Activated naive CD8-positive, alpha-beta T cell (primary cell): ENCODE measurements at regions not wholly inside any gene's neighbourhood (a gene's known extent, or its start where the extent isn't known, plus 50 kb on each side); places are given as distances from the start of the nearest gene placed in this dataset.
"Not testable (repeated sequence)": the region's sequence is repeated elsewhere in the genome, so short reads cannot be mapped to it uniquely, and the experiment has no call there.

ENCODE experiments used
- H3K27ac Mint-ChIP-seq: one replicate; pipeline ENCODE4 v1.8.0; 2021; ENCODE audit warnings: mixed read lengths
- H3K27me3 Mint-ChIP-seq: one replicate; pipeline ENCODE4 v1.8.0; 2021; ENCODE audit warnings: mixed read lengths
- H3K36me3 Mint-ChIP-seq: one replicate; pipeline ENCODE4 v1.8.0; 2021; ENCODE audit warnings: mixed read lengths
- H3K4me1 Mint-ChIP-seq: one replicate; pipeline ENCODE4 v1.8.0; 2021; ENCODE audit warnings: low read depth, mixed read lengths
- H3K4me3 Mint-ChIP-seq: one replicate; pipeline ENCODE4 v1.8.0; 2021; ENCODE audit warnings: mild to moderate bottlenecking, mixed read lengths
- H3K9me3 Mint-ChIP-seq: one replicate; pipeline ENCODE4 v1.8.0; 2021; ENCODE audit warnings: low read depth, mixed read lengths

- Mint-ChIP-seq H3K27ac (peak overlapping the region; percentile 25), H3K27me3 (no peaks in the 10 kb centered on the region), H3K4me1 (peaks cover 35% of the 10 kb centered on the region), H3K9me3 (no peaks in the 10 kb centered on the region), H3K4me3 (no peak overlapping the region), H3K36me3 (peaks cover 17% of the 10 kb centered on the region)
These were observed 92.8 kb downstream of the SEPTIN7 start for GRCh38 chr7:35893649-35894048.

GRCh38 chr7:35894721-35895120, 93.9 kb downstream of the SEPTIN7 start:
- Mint-ChIP-seq H3K27ac (peak overlapping the region; percentile 62), H3K36me3 (peaks cover 10% of the 10 kb centered on the region), H3K4me3 (no peak overlapping the region)

GRCh38 chr7:35900651-35901050, 99.8 kb downstream of the SEPTIN7 start:
- H3K27ac Mint-ChIP-seq, result peak overlapping the region; percentile 2
- H3K9me3 Mint-ChIP-seq, result no peaks in the 10 kb centered on the region
- no peaks in the 10 kb centered on the region for H3K27me3 Mint-ChIP-seq
- H3K4me3 Mint-ChIP-seq, result no peak overlapping the region
- H3K36me3 Mint-ChIP-seq, result no peaks in the 10 kb centered on the region
- peaks cover 7% of the 10 kb centered on the region for H3K4me1 Mint-ChIP-seq

More at GRCh38 chr7:35894721-35895120, 93.9 kb downstream of the SEPTIN7 start:
- Mint-ChIP-seq H3K9me3 (no peaks in the 10 kb centered on the region), H3K4me1 (peaks cover 28% of the 10 kb centered on the region), H3K27me3 (no peaks in the 10 kb centered on the region)

- H3K36me3 Mint-ChIP-seq, result no peaks in the 10 kb centered on the region
- H3K27ac Mint-ChIP-seq, result no peak overlapping the region
These were observed 104.7 kb downstream of the SEPTIN7 start for GRCh38 chr7:35905555-35905954.

GRCh38 chr7:35906191-35906908, 105.5 kb downstream of the SEPTIN7 start:
- Mint-ChIP-seq H3K27me3 (no peaks in the 10 kb centered on the region), H3K4me3 (no peak overlapping the region), H3K36me3 (no peaks in the 10 kb centered on the region), H3K27ac (no peak overlapping the region), H3K9me3 (no peaks in the 10 kb centered on the region), H3K4me1 (peaks cover 14% of the 10 kb centered on the region)

More at GRCh38 chr7:35905555-35905954, 104.7 kb downstream of the SEPTIN7 start:
- no peaks in the 10 kb centered on the region for H3K27me3 Mint-ChIP-seq
- no peak overlapping the region for H3K4me3 Mint-ChIP-seq
- peaks cover 14% of the 10 kb centered on the region for H3K4me1 Mint-ChIP-seq
- H3K9me3 Mint-ChIP-seq, result no peaks in the 10 kb centered on the region

- Mint-ChIP-seq H3K27ac (peak overlapping the region; percentile 64), H3K4me1 (peaks cover 14% of the 10 kb centered on the region), H3K9me3 (no peaks in the 10 kb centered on the region), H3K4me3 (no peak overlapping the region), H3K36me3 (peaks cover 6% of the 10 kb centered on the region), H3K27me3 (no peaks in the 10 kb centered on the region)
These were observed 107.7 kb downstream of the SEPTIN7 start for GRCh38 chr7:35908331-35909216.

- H3K27me3 Mint-ChIP-seq, result no peaks in the 10 kb centered on the region
- no peaks in the 10 kb centered on the region for H3K9me3 Mint-ChIP-seq
- no peak overlapping the region for H3K4me3 Mint-ChIP-seq
- peaks cover 6% of the 10 kb centered on the region for H3K36me3 Mint-ChIP-seq
- H3K27ac Mint-ChIP-seq, result no peak overlapping the region
- H3K4me1 Mint-ChIP-seq, result peaks cover 14% of the 10 kb centered on the region
These were observed 109.1 kb downstream of the SEPTIN7 start for GRCh38 chr7:35909870-35910357.

GRCh38 chr7:35910621-35911020, 109.8 kb downstream of the SEPTIN7 start:
- not testable (repeated sequence) for H3K27ac Mint-ChIP-seq, H3K9me3 Mint-ChIP-seq, H3K4me3 Mint-ChIP-seq, H3K27me3 Mint-ChIP-seq, H3K36me3 Mint-ChIP-seq
- H3K4me1 Mint-ChIP-seq, result peaks cover 14% of the 10 kb centered on the region

GRCh38 chr7:35913350-35913749, 112.5 kb downstream of the SEPTIN7 start:
- H3K27me3 Mint-ChIP-seq, H3K36me3 Mint-ChIP-seq, H3K4me3 Mint-ChIP-seq, H3K4me1 Mint-ChIP-seq, H3K27ac Mint-ChIP-seq, H3K9me3 Mint-ChIP-seq: not testable (repeated sequence)

GRCh38 chr7:35914214-35914613, 113.4 kb downstream of the SEPTIN7 start:
- H3K9me3 Mint-ChIP-seq, H3K4me3 Mint-ChIP-seq, H3K4me1 Mint-ChIP-seq, H3K27ac Mint-ChIP-seq, H3K36me3 Mint-ChIP-seq, H3K27me3 Mint-ChIP-seq: not testable (repeated sequence)

GRCh38 chr7:35915247-35915955, 114.5 kb downstream of the SEPTIN7 start:
- H3K9me3 Mint-ChIP-seq, H3K27me3 Mint-ChIP-seq, H3K4me3 Mint-ChIP-seq, H3K36me3 Mint-ChIP-seq, H3K27ac Mint-ChIP-seq, H3K4me1 Mint-ChIP-seq: not testable (repeated sequence)

GRCh38 chr7:35918217-35918616, 117.4 kb downstream of the SEPTIN7 start:
- H3K27me3 Mint-ChIP-seq, H3K9me3 Mint-ChIP-seq, H3K4me1 Mint-ChIP-seq, H3K27ac Mint-ChIP-seq, H3K36me3 Mint-ChIP-seq, H3K4me3 Mint-ChIP-seq: not testable (repeated sequence)

GRCh38 chr7:35919607-35920006, 118.8 kb downstream of the SEPTIN7 start:
- not testable (repeated sequence) for H3K27ac Mint-ChIP-seq, H3K27me3 Mint-ChIP-seq, H3K4me1 Mint-ChIP-seq, H3K36me3 Mint-ChIP-seq, H3K9me3 Mint-ChIP-seq, H3K4me3 Mint-ChIP-seq

GRCh38 chr7:35921338-35921737, 120.5 kb downstream of the SEPTIN7 start:
- not testable (repeated sequence) for H3K4me1 Mint-ChIP-seq, H3K36me3 Mint-ChIP-seq, H3K4me3 Mint-ChIP-seq, H3K27ac Mint-ChIP-seq, H3K27me3 Mint-ChIP-seq, H3K9me3 Mint-ChIP-seq

GRCh38 chr7:35924668-35925067, 123.8 kb downstream of the SEPTIN7 start:
- H3K36me3 Mint-ChIP-seq, H3K4me1 Mint-ChIP-seq, H3K27ac Mint-ChIP-seq, H3K27me3 Mint-ChIP-seq, H3K9me3 Mint-ChIP-seq, H3K4me3 Mint-ChIP-seq: not testable (repeated sequence)
